NCI-H446 (cell line): ENCODE measurements at regions not wholly inside any gene's neighbourhood (a gene's known extent, or its start where the extent isn't known, plus 50 kb on each side); places are given as distances from the start of the nearest gene placed in this dataset.

Experiments used
- DNase-seq, 2 experiments: peaks; one replicate each; lab custom pipeline; 2025; lab: John Stamatoyannopoulos, UW

GRCh38 chr6:56377295-56377694 lies 129.9 kb upstream of the COL21A1 start:
- DNase-seq, result no peak

- DNase-seq, result no peak
These were observed 128.4 kb upstream of the COL21A1 start for GRCh38 chr6:56375806-56376205.

- DNase-seq, result peak in 1 of 2 experiments; percentile 60
These were observed 127.5 kb upstream of the COL21A1 start for GRCh38 chr6:56374841-56375369.

GRCh38 chr6:56372406-56372995 lies 125.1 kb upstream of the COL21A1 start:
- no peak for DNase-seq

- DNase-seq, result peak; percentile 43 to 71
These were observed 123.3 kb upstream of the COL21A1 start for GRCh38 chr6:56370561-56371211.

GRCh38 chr6:56370127-56370540 lies 122.8 kb upstream of the COL21A1 start:
- DNase-seq, result no peak

- no peak for DNase-seq
These were observed 121.1 kb upstream of the COL21A1 start for GRCh38 chr6:56368491-56368890.

- DNase-seq, result no peak
These were observed 118.9 kb upstream of the COL21A1 start for GRCh38 chr6:56366141-56366852.

- no peak for DNase-seq
These were observed 117.5 kb upstream of the COL21A1 start for GRCh38 chr6:56364827-56365339.

GRCh38 chr6:56364431-56364826 lies 117.0 kb upstream of the COL21A1 start:
- no peak for DNase-seq

- no peak for DNase-seq
These were observed 116.5 kb upstream of the COL21A1 start for GRCh38 chr6:56363796-56364430.

GRCh38 chr6:56361812-56362211 lies 114.4 kb upstream of the COL21A1 start:
- DNase-seq, result no peak

GRCh38 chr6:56359201-56359899 lies 112.0 kb upstream of the COL21A1 start:
- peak; percentile 67 to 79 for DNase-seq

- no peak for DNase-seq
These were observed 110.4 kb upstream of the COL21A1 start for GRCh38 chr6:56357616-56358373.

- peak in 1 of 2 experiments; percentile 70 for DNase-seq
These were observed 109.0 kb upstream of the COL21A1 start for GRCh38 chr6:56356426-56356825.

GRCh38 chr6:56353860-56354259 lies 106.5 kb upstream of the COL21A1 start:
- no peak for DNase-seq

- DNase-seq, result no peak
These were observed 103.4 kb upstream of the COL21A1 start for GRCh38 chr6:56350628-56351260.

- no peak for DNase-seq
These were observed 101.8 kb upstream of the COL21A1 start for GRCh38 chr6:56349194-56349593.

- no peak for DNase-seq
These were observed 101.2 kb upstream of the COL21A1 start for GRCh38 chr6:56348578-56348977.

- no peak for DNase-seq
These were observed 100.1 kb upstream of the COL21A1 start for GRCh38 chr6:56347526-56347925.
